ENCODE measurements at regions not wholly inside any gene's neighbourhood (a gene's known extent, or its start where the extent isn't known, plus 50 kb on each side); places are given as distances from the start of the nearest gene placed in this dataset.

- Histone ChIP-seq H3K27me3 (ENCODE audit: control insufficient read depth, insufficient read depth, low read length) (no peaks in the 10 kb centered on the region), H3K4me3 (ENCODE audit: low read depth in 2 of 2, low read length in 2 of 2) (no peak overlapping the region), H3K36me3 (ENCODE audit: control insufficient read depth, insufficient read depth, low read length) (no peaks in the 10 kb centered on the region), H3K9me3 (ENCODE audit: control insufficient read depth, insufficient read depth, low read depth, low read length) (no peaks in the 10 kb centered on the region), H3K4me1 (ENCODE audit: control insufficient read depth, insufficient read depth, low read length) (no peaks in the 10 kb centered on the region), H3K27ac (ENCODE audit: low read length) (no peak overlapping the region)
- TF ChIP-seq, protein P1, sequence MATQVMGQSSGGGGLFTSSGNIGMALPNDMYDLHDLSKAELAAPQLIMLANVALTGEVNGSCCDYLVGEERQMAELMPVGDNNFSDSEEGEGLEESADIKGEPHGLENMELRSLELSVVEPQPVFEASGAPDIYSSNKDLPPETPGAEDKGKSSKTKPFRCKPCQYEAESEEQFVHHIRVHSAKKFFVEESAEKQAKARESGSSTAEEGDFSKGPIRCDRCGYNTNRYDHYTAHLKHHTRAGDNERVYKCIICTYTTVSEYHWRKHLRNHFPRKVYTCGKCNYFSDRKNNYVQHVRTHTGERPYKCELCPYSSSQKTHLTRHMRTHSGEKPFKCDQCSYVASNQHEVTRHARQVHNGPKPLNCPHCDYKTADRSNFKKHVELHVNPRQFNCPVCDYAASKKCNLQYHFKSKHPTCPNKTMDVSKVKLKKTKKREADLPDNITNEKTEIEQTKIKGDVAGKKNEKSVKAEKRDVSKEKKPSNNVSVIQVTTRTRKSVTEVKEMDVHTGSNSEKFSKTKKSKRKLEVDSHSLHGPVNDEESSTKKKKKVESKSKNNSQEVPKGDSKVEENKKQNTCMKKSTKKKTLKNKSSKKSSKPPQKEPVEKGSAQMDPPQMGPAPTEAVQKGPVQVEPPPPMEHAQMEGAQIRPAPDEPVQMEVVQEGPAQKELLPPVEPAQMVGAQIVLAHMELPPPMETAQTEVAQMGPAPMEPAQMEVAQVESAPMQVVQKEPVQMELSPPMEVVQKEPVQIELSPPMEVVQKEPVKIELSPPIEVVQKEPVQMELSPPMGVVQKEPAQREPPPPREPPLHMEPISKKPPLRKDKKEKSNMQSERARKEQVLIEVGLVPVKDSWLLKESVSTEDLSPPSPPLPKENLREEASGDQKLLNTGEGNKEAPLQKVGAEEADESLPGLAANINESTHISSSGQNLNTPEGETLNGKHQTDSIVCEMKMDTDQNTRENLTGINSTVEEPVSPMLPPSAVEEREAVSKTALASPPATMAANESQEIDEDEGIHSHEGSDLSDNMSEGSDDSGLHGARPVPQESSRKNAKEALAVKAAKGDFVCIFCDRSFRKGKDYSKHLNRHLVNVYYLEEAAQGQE (IDR thresholded peaks at IDR 0.05; ENCODE audit: insufficient read depth in 1 of 2, low read depth in 2 of 2, low read length in 1 of 2), result no peak
- no peak for TF ChIP-seq POLR2AphosphoS5 (IDR thresholded peaks at IDR 0.05; ENCODE audit: low read depth, low read length)
- no peak for TF ChIP-seq TCF7L2 (IDR thresholded peaks at IDR 0.05; ENCODE audit: low read depth, low read length)
- no peak for TF ChIP-seq CTCF (IDR thresholded peaks at IDR 0.05)
- TF ChIP-seq SIN3A (IDR thresholded peaks at IDR 0.05; ENCODE audit: borderline replicate concordance, insufficient read depth, low read depth, low read length), result no peak
- in situ Hi-C loops (cut with HindIII; ENCODE audit: low pct_unique_long_range_greater_than_20kb, low sequenced_read_pairs) (no loop called here), intact Hi-C loops (cut with micrococcal nuclease; ENCODE audit: unreplicated experiment) (no loop called here)
- ATAC-seq (no peak), DNase-seq (ENCODE audit: low read depth, low spot score) (no peak)
- no TSS peak for BruUV-seq (replicated peaks)
- ChIA-PET POLR2A (no interaction called here), CTCF (no interaction called here)
These were observed 328.2 kb upstream of the PDE3A start for GRCh38 chr12:20040184-20040583.

DNA sequence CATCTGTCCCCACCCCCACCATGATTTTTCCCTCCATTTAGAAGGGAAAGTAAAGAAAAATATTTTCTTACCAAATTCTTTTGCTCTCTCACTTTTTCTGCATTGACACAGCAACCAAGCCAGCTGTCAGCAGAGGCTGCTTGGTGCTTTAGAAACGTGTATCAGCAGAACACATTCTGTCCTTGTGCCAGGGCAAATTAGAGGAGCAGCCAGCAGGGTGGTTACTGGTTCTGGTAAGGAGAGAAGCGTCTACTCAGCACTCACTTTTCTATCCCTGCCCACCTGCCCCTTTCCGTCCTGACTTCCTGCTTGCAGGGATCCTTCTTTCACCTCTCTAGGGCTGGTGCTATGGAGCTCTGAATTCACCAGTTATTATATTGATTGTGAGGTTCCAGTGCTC, 327.5 kb upstream of the PDE3A start:
- intact Hi-C loops (cut with micrococcal nuclease; ENCODE audit: unreplicated experiment) (no loop called here), in situ Hi-C loops (cut with HindIII; ENCODE audit: low pct_unique_long_range_greater_than_20kb, low sequenced_read_pairs) (no loop called here)
- CTCF ChIA-PET, result no interaction called here
- Histone ChIP-seq H3K27me3 (ENCODE audit: control insufficient read depth, insufficient read depth, low read length) (no peaks in the 10 kb centered on the region), H3K4me3 (ENCODE audit: low read depth in 2 of 2, low read length in 2 of 2) (no peak overlapping the region), H3K4me1 (ENCODE audit: control insufficient read depth, insufficient read depth, low read length) (no peaks in the 10 kb centered on the region), H3K9me3 (ENCODE audit: control insufficient read depth, insufficient read depth, low read depth, low read length) (no peaks in the 10 kb centered on the region), H3K36me3 (ENCODE audit: control insufficient read depth, insufficient read depth, low read length) (no peaks in the 10 kb centered on the region), H3K27ac (ENCODE audit: low read length) (no peak overlapping the region)
- POLR2A ChIA-PET, result no interaction called here
- DNase-seq (ENCODE audit: low read depth, low spot score) (no peak), ATAC-seq (no peak)
- BruUV-seq (replicated peaks), result no TSS peak
- TF ChIP-seq TCF7L2 (IDR thresholded peaks at IDR 0.05; ENCODE audit: low read depth, low read length) (no peak), SIN3A (IDR thresholded peaks at IDR 0.05; ENCODE audit: borderline replicate concordance, insufficient read depth, low read depth, low read length) (no peak), CTCF (IDR thresholded peaks at IDR 0.05) (no peak), POLR2AphosphoS5 (IDR thresholded peaks at IDR 0.05; ENCODE audit: low read depth, low read length) (no peak)
- TF ChIP-seq, protein P1 (IDR thresholded peaks at IDR 0.05; ENCODE audit: insufficient read depth in 1 of 2, low read depth in 2 of 2, low read length in 1 of 2), result no peak
